ENCODE measurements at regions not wholly inside any gene's neighbourhood (a gene's known extent, or its start where the extent isn't known, plus 50 kb on each side); places are given as distances from the start of the nearest gene placed in this dataset.

DNA sequence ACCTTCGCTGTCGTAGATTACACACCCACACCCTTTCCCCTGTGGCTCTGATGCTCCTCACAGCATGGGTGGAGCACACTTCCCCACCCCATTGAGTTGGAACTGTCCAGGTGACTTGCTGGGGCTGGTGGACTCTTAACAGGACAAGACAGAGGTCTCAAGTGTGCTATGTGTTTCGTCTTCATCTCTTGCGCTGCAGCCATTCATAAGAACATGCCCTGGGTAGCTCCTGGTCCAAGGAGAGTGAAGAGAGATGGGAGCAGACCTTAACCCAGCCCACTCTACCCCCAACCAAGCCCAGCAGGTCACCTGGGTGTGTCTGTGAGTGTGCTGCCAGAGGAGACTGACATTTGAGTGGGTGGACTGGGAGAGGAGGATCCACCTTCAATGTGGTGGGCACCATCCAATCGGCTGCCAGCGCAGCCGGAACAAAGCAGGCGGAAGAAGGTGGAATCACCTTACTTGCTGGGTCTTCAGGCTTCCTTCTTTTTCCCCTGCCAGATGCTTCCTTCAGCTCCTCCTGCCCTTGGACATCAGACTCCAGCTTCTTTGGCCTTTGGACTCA is 112.4 kb downstream of the HTR5A start:
- peaks cover 21% of the 10 kb centered on the region for H3K9me3 Mint-ChIP-seq
- peaks cover 9% of the 10 kb centered on the region for H3K27me3 Mint-ChIP-seq
- CTCF ChIA-PET = no interaction called here
- TF ChIP-seq, protein P1, sequence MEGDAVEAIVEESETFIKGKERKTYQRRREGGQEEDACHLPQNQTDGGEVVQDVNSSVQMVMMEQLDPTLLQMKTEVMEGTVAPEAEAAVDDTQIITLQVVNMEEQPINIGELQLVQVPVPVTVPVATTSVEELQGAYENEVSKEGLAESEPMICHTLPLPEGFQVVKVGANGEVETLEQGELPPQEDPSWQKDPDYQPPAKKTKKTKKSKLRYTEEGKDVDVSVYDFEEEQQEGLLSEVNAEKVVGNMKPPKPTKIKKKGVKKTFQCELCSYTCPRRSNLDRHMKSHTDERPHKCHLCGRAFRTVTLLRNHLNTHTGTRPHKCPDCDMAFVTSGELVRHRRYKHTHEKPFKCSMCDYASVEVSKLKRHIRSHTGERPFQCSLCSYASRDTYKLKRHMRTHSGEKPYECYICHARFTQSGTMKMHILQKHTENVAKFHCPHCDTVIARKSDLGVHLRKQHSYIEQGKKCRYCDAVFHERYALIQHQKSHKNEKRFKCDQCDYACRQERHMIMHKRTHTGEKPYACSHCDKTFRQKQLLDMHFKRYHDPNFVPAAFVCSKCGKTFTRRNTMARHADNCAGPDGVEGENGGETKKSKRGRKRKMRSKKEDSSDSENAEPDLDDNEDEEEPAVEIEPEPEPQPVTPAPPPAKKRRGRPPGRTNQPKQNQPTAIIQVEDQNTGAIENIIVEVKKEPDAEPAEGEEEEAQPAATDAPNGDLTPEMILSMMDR (IDR thresholded peaks at IDR 0.05) = no peak
- H3K4me3 Mint-ChIP-seq = no peak overlapping the region
- intact Hi-C loops (cut with micrococcal nuclease) = no loop called here
- peaks cover 7% of the 10 kb centered on the region for H3K36me3 Mint-ChIP-seq (ENCODE audit: low read depth)
- ATAC-seq = no peak
- H3K27ac Mint-ChIP-seq = no peak overlapping the region
- POLR2A ChIA-PET = no interaction called here
- DNase-seq = no peak
- no peaks in the 10 kb centered on the region for H3K4me1 Mint-ChIP-seq (ENCODE audit: low read depth)

DNA sequence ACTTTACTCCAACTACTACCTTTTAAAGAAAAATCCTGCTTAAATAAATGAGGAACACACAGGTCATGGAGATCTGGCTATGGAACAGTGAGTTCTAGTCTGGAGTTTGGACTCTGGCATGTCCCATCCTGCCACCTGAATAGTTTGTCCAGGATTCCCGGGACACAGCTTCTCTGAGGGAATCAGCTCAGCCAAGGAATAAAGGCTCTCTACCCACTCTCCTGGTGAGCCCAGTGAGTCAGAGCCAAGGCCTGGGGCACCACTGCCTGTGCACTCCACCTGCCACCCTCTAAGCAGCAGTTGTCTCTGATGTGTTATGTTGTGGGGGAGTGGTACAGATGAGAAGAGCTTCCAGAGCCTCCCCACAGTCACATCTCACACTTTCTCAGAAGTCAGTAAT is 113.5 kb downstream of the HTR5A start:
- Mint-ChIP-seq H3K27me3 (peaks cover 9% of the 10 kb centered on the region), H3K4me1 (ENCODE audit: low read depth) (peaks cover 5% of the 10 kb centered on the region), H3K27ac (no peak overlapping the region), H3K4me3 (no peak overlapping the region), H3K9me3 (peaks cover 21% of the 10 kb centered on the region), H3K36me3 (ENCODE audit: low read depth) (peaks cover 7% of the 10 kb centered on the region)
- intact Hi-C loops (cut with micrococcal nuclease) = no loop called here
- TF ChIP-seq, protein P1 (IDR thresholded peaks at IDR 0.05) = no peak
- CTCF ChIA-PET = no interaction called here
- ATAC-seq (no peak), DNase-seq (no peak)
- POLR2A ChIA-PET = no interaction called here

DNA sequence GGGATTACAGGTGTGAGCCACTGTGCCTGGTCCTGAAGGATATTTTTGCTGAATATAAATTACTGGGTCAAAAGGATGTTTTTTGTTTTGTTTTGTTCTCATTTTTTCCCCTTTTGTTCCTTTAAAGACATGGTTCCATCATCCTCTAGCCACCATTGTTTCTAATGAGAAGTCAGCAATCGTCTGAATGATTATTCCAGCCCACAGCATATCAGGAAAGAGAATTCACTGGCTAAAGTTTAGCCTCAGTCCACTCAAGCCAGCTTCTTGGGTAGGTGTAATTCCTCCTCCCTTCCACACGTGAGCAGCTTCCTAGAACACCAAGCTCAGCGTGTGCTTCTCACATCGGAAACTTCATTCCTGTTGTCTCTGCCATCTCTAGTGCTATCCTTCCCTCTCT is 112.8 kb upstream of the INSIG1 start:
- peaks cover 7% of the 10 kb centered on the region for H3K4me1 Mint-ChIP-seq (ENCODE audit: low read depth)
- peaks cover 21% of the 10 kb centered on the region for H3K9me3 Mint-ChIP-seq
- TF ChIP-seq, protein P1 (IDR thresholded peaks at IDR 0.05) = no peak
- H3K27ac Mint-ChIP-seq = no peak overlapping the region
- H3K27me3 Mint-ChIP-seq = peaks cover 11% of the 10 kb centered on the region
- intact Hi-C loops (cut with micrococcal nuclease) = no loop called here
- peaks cover 7% of the 10 kb centered on the region for H3K36me3 Mint-ChIP-seq (ENCODE audit: low read depth)
- ChIA-PET POLR2A (no interaction called here), CTCF (no interaction called here)
- ATAC-seq (no peak), DNase-seq (no peak)
- H3K4me3 Mint-ChIP-seq = no peak overlapping the region

DNA sequence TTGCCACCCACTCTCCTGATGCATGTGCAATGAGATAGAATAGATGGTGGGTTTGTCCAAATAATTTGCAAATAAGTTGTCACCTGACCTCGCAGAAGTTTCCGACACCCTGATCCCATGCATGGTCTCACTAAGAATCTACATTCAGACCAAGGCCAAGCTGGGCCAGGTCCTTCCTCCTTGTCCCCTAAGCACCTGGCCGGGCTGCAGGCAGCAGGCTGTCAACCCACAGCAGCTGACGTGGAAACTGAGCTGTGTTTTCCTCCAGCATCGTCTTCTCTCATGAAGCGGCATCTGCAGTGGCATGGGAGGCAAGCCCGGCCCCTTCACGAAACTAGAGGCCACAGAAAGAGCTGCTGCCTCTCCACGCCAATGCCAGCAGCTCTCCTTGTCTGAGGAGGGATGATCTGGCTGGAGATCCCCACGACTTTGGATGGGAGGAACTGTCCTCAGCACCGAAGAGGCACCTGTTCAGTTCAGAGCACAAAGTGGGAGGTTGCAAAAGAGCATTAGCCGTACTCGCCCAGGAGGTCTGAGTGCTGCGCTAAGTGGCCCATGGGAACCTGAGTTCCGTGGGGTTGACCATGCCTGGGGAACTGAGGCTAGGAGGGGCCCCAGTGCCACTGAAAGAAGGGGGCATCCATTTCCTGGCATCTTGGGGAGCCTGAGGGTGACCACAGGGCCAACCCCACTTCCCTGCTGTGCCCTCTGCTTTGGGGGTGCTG is 110.5 kb upstream of the INSIG1 start:
- Mint-ChIP-seq H3K27me3 (peaks cover 15% of the 10 kb centered on the region), H3K36me3 (ENCODE audit: low read depth) (peaks cover 7% of the 10 kb centered on the region), H3K27ac (no peak overlapping the region), H3K4me3 (no peak overlapping the region), H3K4me1 (ENCODE audit: low read depth) (peaks cover 18% of the 10 kb centered on the region), H3K9me3 (peaks cover 21% of the 10 kb centered on the region)
- ChIA-PET POLR2A (no interaction called here), CTCF (no interaction called here)
- TF ChIP-seq, protein P1 (IDR thresholded peaks at IDR 0.05) = no peak
- intact Hi-C loops (cut with micrococcal nuclease) = no loop called here
- ATAC-seq (no peak), DNase-seq (no peak)

DNA sequence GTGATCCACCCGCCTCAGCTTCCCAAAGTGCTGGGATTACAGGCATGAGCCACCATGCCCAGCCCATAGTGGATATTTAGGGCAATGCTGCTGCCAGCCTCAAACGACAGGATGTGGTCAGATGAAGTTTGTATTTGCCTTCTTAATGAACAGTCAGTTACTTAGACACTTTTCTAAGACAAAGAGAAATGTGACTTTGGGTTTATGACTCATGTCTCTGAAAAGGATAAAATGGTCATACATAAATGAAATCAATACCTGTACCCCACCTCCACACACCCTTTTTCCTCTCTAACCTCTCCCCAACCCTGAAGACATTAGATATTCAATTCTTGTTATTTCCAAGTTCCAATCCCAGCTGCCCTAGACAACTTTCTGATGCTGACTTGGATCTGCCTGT is 109.3 kb upstream of the INSIG1 start:
- H3K4me3 Mint-ChIP-seq = no peak overlapping the region
- POLR2A ChIA-PET = no interaction called here

More for the DNA sequence above, 109.3 kb upstream of the INSIG1 start:
- TF ChIP-seq, protein P1 (IDR thresholded peaks at IDR 0.05) = no peak
- H3K36me3 Mint-ChIP-seq (ENCODE audit: low read depth) = peaks cover 7% of the 10 kb centered on the region
- intact Hi-C loops (cut with micrococcal nuclease) = no loop called here
- peaks cover 19% of the 10 kb centered on the region for H3K27me3 Mint-ChIP-seq
- H3K27ac Mint-ChIP-seq = no peak overlapping the region
- H3K4me1 Mint-ChIP-seq (ENCODE audit: low read depth) = peaks cover 20% of the 10 kb centered on the region
- ATAC-seq (peak; percentile 52), DNase-seq (no peak)
- CTCF ChIA-PET = interaction anchor here (1.2 to 2.9 kb wide), 2 partner anchors 157 to 261 kb away, joined by 3 to 19 read pairs; no protein-coding TSS in a partner anchor
- H3K9me3 Mint-ChIP-seq = peaks cover 21% of the 10 kb centered on the region
